CD4-positive, alpha-beta T cell treated with Interferon alpha-2 for 1 hour (primary cell): ENCODE measurements at regions not wholly inside any gene's neighbourhood (a gene's known extent, or its start where the extent isn't known, plus 50 kb on each side); places are given as distances from the start of the nearest gene placed in this dataset.

Source experiments
- DNase-seq, 2 donors: peaks; one replicate each; pipeline ENCODE4 v3.0.0-alpha.2; 2020 to 2022

GRCh38 chr7:85773116-85773728 lies 586.4 kb upstream of the SEMA3D start:
- no peak for DNase-seq

- no peak for DNase-seq
Measured at GRCh38 chr7:85771516-85771915, 584.7 kb upstream of the SEMA3D start.

- no peak for DNase-seq
Measured at GRCh38 chr7:85770332-85770731, 583.5 kb upstream of the SEMA3D start.

- DNase-seq = no peak
Measured at GRCh38 chr7:85765698-85766298, 578.9 kb upstream of the SEMA3D start.

- no peak for DNase-seq
Measured at GRCh38 chr7:85764034-85764433, 577.2 kb upstream of the SEMA3D start.

GRCh38 chr7:85757348-85757747 lies 570.5 kb upstream of the SEMA3D start:
- no peak for DNase-seq

- no peak for DNase-seq
Measured at GRCh38 chr7:85750454-85750949, 563.6 kb upstream of the SEMA3D start.

- DNase-seq = no peak
Measured at GRCh38 chr7:85749696-85750453, 563.0 kb upstream of the SEMA3D start.

- no peak for DNase-seq
Measured at GRCh38 chr7:85748861-85749260, 562.0 kb upstream of the SEMA3D start.

- no peak for DNase-seq
Measured at GRCh38 chr7:85737426-85737825, 550.6 kb upstream of the SEMA3D start.

GRCh38 chr7:85736085-85736484 lies 549.2 kb upstream of the SEMA3D start:
- DNase-seq = no peak

GRCh38 chr7:85734823-85735222 lies 548.0 kb upstream of the SEMA3D start:
- no peak for DNase-seq

- DNase-seq = no peak
Measured at GRCh38 chr7:85733169-85733915, 546.5 kb upstream of the SEMA3D start.

GRCh38 chr7:85730012-85730411 lies 543.2 kb upstream of the SEMA3D start:
- no peak for DNase-seq

- no peak for DNase-seq
Measured at GRCh38 chr7:85725026-85725425, 538.2 kb upstream of the SEMA3D start.

- no peak for DNase-seq
Measured at GRCh38 chr7:85719981-85720953, 533.4 kb upstream of the SEMA3D start.

GRCh38 chr7:85716353-85716752 lies 529.5 kb upstream of the SEMA3D start:
- no peak for DNase-seq

- no peak for DNase-seq
Measured at GRCh38 chr7:85714951-85715350, 528.1 kb upstream of the SEMA3D start.

- DNase-seq = no peak
Measured at GRCh38 chr7:85714043-85714578, 527.3 kb upstream of the SEMA3D start.

GRCh38 chr7:85713171-85713570 lies 526.3 kb upstream of the SEMA3D start:
- DNase-seq = no peak

GRCh38 chr7:85711894-85712293 lies 525.0 kb upstream of the SEMA3D start:
- no peak for DNase-seq

GRCh38 chr7:85710960-85711359 lies 524.1 kb upstream of the SEMA3D start:
- no peak for DNase-seq
